MM.1S (cell line): ENCODE measurements at regions not wholly inside any gene's neighbourhood (a gene's known extent, or its start where the extent isn't known, plus 50 kb on each side); places are given as distances from the start of the nearest gene placed in this dataset.

Source experiments
- DNase-seq: peaks from one replicate; pipeline ENCODE4 v3.0.0-alpha.2; 2015
- H2AFZ ChIP-seq: fragments of 300-600 bp; sonication (generic); 2 replicates; pipeline ENCODE4 v1.6.0; 2016; ENCODE audit warnings: antibody characterized with exemption, low read length
- H3F3A ChIP-seq: fragments of 300-600 bp; sonication (generic); 2 replicates; pipeline ENCODE4 v1.6.1; 2016; ENCODE audit warnings: mild to moderate bottlenecking, antibody characterized with exemption, low read length, moderate library complexity, mixed read lengths; ENCODE audit not compliant: insufficient read depth
- H3K27ac ChIP-seq: fragments of 300-600 bp; sonication (generic); 2 replicates; pipeline ENCODE4 v1.5.1; 2016; ENCODE audit warnings: mild to moderate bottlenecking, low read length
- H3K27me3 ChIP-seq: fragments of 300-600 bp; sonication (generic); replicated peaks from 2 replicates; pipeline ENCODE4 v1.6.0; 2016; ENCODE audit warnings: low read length; ENCODE audit not compliant: insufficient read depth
- H3K36me3 ChIP-seq: fragments of 300-600 bp; sonication (generic); replicated peaks from 2 replicates; pipeline ENCODE4 v1.6.1; 2016; ENCODE audit warnings: mild to moderate bottlenecking, low read length, mixed read lengths; ENCODE audit not compliant: insufficient read depth
- H3K4me1 ChIP-seq: fragments of 300-600 bp; sonication (generic); 2 replicates; pipeline ENCODE4 v1.6.1; 2016; ENCODE audit warnings: low read length, mixed read lengths
- H3K4me2 ChIP-seq: fragments of 300-600 bp; sonication (generic); 2 replicates; pipeline ENCODE4 v1.6.0; 2016; ENCODE audit warnings: low read depth, low read length
- H3K4me3 ChIP-seq: fragments of 300-600 bp; sonication (generic); 2 replicates; pipeline ENCODE4 v1.5.1; 2016; ENCODE audit warnings: low read length, mixed read lengths
- H3K79me2 ChIP-seq: fragments of 300-600 bp; sonication (generic); 2 replicates; pipeline ENCODE4 v1.6.1; 2016; ENCODE audit warnings: mixed run types, low read length, mixed read lengths
- H3K9ac ChIP-seq: fragments of 300-600 bp; sonication (generic); 2 replicates; pipeline ENCODE4 v1.6.1; 2016; ENCODE audit warnings: low read length, mixed read lengths
- H3K9me2 ChIP-seq: fragments of 300-600 bp; sonication (generic); replicated peaks from 2 replicates; pipeline ENCODE4 v1.6.1; 2016; ENCODE audit warnings: mild to moderate bottlenecking, low read length, mixed read lengths; ENCODE audit not compliant: insufficient read depth
- H3K9me3 ChIP-seq: fragments of 300-600 bp; sonication (generic); replicated peaks from 2 replicates; pipeline ENCODE4 v1.6.1; 2016; ENCODE audit warnings: mild to moderate bottlenecking, low read length, mixed read lengths; ENCODE audit not compliant: insufficient read depth
- H4K20me1 ChIP-seq: fragments of 300-600 bp; sonication (generic); 2 replicates; pipeline ENCODE4 v1.6.1; 2016; ENCODE audit warnings: mild to moderate bottlenecking, low read length, moderate library complexity, mixed read lengths; ENCODE audit not compliant: insufficient read depth
- EZH2 ChIP-seq: fragments of 300-600 bp; sonication (generic); optimal IDR thresholded peaks from 2 replicates; pipeline ENCODE3; 2017; ENCODE audit warnings: low read depth, mild to moderate bottlenecking, antibody characterized with exemption, low read length, mixed read lengths
- EZH2phosphoT487 ChIP-seq: fragments of 300-600 bp; sonication (generic); IDR thresholded peaks from 2 replicates; pipeline ENCODE4 v1.6.1; 2018; ENCODE audit warnings: antibody characterized with exemption, low read length
- TF ChIP-seq, protein P1 (sequence below): fragments of 300-600 bp; sonication (generic); IDR thresholded peaks from 2 replicates; pipeline ENCODE4 v1.5.1; 2016; ENCODE audit warnings: antibody characterized with exemption, low read length, mixed read lengths

DNA sequence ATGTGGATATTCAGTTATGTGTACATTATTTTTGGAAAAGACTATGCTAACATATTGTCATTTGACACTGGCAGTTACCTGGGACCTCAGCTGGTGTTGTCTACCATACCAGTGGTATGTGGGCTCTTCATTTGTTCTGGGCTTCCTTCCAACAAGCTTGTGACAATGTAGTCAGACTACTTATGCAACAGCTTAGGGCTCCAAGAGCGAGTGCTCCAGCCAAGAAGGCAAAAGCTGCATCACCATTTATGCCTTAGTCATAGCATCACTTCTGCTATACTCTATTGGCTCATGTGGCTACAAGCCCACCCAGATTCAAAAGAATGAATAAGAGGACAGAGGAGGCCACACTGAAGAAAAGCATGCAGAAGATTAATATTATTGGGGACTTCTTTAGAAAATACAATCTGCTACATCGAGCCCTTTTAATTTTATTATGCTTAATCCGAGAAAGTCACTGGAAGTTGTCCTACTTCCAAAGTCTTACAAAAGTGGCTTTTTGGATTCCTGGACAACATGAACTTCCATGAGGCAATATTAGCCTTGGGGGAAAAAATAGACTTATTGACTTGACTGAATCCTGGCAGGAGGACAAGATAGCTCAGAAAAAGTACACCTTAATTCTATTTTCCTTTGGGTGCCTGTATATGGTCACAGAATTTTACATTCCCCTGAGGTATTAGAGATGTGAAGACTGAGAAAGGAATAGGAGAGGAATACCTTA lies 529.4 kb upstream of the HTR2A start:
- no peak for DNase-seq
- H3K27ac ChIP-seq: no peak overlapping the region
- no peaks in the 10 kb centered on the region for H3K9me2 ChIP-seq

DNA sequence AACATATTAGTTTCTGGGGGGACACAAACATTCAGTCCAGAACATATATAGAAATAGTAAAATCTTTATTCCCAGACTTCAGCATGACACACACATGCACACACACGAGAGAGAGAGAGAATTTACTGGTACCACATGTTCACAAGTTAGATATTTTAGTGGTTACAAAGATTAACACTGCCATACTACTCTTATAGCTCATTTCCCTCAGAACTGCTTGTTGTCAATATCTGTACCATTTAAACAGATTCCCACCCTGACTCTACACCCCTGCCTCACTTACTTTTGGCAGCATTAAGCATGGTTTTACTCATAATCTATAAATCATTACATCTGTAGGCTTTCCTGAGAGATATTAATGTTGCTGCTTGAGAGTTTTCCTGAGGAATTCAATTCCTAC lies 524.7 kb upstream of the HTR2A start:
- Histone ChIP-seq H3K27ac (no peak overlapping the region), H3K9me3 (no peaks in the 10 kb centered on the region), H3F3A (no peaks in the 10 kb centered on the region), H3K4me1 (no peaks in the 10 kb centered on the region), H3K9ac (no peak overlapping the region), H4K20me1 (no peaks in the 10 kb centered on the region), H3K4me2 (no peak overlapping the region), H3K4me3 (no peak overlapping the region), H3K36me3 (no peaks in the 10 kb centered on the region), H2AFZ (no peak overlapping the region), H3K79me2 (no peaks in the 10 kb centered on the region), H3K9me2 (no peaks in the 10 kb centered on the region), H3K27me3 (no peaks in the 10 kb centered on the region)
- no peak for DNase-seq
- TF ChIP-seq EZH2 (no peak), EZH2phosphoT487 (no peak)
- TF ChIP-seq, protein P1, sequence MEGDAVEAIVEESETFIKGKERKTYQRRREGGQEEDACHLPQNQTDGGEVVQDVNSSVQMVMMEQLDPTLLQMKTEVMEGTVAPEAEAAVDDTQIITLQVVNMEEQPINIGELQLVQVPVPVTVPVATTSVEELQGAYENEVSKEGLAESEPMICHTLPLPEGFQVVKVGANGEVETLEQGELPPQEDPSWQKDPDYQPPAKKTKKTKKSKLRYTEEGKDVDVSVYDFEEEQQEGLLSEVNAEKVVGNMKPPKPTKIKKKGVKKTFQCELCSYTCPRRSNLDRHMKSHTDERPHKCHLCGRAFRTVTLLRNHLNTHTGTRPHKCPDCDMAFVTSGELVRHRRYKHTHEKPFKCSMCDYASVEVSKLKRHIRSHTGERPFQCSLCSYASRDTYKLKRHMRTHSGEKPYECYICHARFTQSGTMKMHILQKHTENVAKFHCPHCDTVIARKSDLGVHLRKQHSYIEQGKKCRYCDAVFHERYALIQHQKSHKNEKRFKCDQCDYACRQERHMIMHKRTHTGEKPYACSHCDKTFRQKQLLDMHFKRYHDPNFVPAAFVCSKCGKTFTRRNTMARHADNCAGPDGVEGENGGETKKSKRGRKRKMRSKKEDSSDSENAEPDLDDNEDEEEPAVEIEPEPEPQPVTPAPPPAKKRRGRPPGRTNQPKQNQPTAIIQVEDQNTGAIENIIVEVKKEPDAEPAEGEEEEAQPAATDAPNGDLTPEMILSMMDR: no peak

More for the DNA sequence above, 529.4 kb upstream of the HTR2A start:
- no peaks in the 10 kb centered on the region for H3K9me3 ChIP-seq
- no peaks in the 10 kb centered on the region for H4K20me1 ChIP-seq
- H3K4me1 ChIP-seq: no peaks in the 10 kb centered on the region
- no peak overlapping the region for H3K9ac ChIP-seq
- H3K36me3 ChIP-seq: no peaks in the 10 kb centered on the region
- H3K79me2 ChIP-seq: no peaks in the 10 kb centered on the region
- no peaks in the 10 kb centered on the region for H3K27me3 ChIP-seq
- TF ChIP-seq, protein P1: no peak
- no peak for TF ChIP-seq EZH2
- TF ChIP-seq EZH2phosphoT487: no peak
- H3K4me2 ChIP-seq: no peak overlapping the region
- H3K4me3 ChIP-seq: no peak overlapping the region
- H2AFZ ChIP-seq: no peak overlapping the region
- no peaks in the 10 kb centered on the region for H3F3A ChIP-seq

DNA sequence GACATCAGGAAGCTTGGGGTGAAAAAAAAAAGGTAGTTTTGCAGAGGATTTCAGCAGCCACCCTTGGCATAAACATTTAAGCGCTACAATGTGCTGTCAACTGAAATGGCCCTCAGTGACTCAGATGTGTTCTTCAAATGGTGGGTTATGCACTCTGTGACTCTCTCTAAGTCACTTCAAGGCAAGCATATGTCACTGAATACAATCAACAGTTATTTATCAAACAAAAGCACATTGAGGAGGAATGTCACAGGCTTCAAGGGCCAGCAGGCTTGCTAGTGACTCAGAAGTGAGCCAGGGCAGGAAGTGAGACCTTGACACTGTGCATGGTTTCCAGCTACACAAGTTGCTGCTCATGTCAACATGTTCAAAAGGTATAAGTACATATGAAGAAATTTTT lies 523.7 kb upstream of the HTR2A start:
- Histone ChIP-seq H4K20me1 (no peaks in the 10 kb centered on the region), H3K9me2 (no peaks in the 10 kb centered on the region), H3K27ac (no peak overlapping the region), H2AFZ (no peak overlapping the region), H3K4me3 (no peak overlapping the region), H3K4me1 (no peaks in the 10 kb centered on the region), H3K9ac (no peak overlapping the region), H3K4me2 (no peak overlapping the region), H3K36me3 (no peaks in the 10 kb centered on the region), H3K79me2 (no peaks in the 10 kb centered on the region), H3K27me3 (no peaks in the 10 kb centered on the region), H3K9me3 (no peaks in the 10 kb centered on the region), H3F3A (no peaks in the 10 kb centered on the region)
- TF ChIP-seq, protein P1: no peak
- TF ChIP-seq EZH2 (no peak), EZH2phosphoT487 (no peak)
- no peak for DNase-seq
